Fibroblast of skin of right biceps (primary cell): ENCODE measurements at regions not wholly inside any gene's neighbourhood (a gene's known extent, or its start where the extent isn't known, plus 50 kb on each side); places are given as distances from the start of the nearest gene placed in this dataset.
"Not testable (repeated sequence)": the region's sequence is repeated elsewhere in the genome, so short reads cannot be mapped to it uniquely, and the experiment has no call there.

Experiments
- DNase-seq: peaks from one replicate; pipeline ENCODE4 v3.0.0-alpha.2; 2013

DNA sequence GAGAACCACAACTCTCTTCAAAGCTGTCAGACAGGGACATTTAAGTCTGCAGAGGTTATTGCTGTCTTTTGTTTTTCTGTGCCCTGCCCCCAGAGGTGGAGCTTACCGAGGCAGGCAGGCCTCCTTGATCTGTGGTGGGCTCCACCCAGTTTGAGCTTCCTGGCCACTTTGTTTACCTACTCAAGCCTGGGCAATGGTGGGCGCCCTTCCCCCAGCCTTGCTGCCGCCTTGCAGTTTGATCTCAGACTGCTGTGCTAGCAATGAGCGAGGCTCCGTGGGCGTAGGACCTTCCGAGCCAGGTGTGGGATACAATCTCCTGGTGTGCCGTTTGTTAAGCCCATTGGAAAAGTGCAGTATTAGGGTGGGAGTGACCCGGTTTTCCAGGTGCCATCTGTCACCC is 822.1 kb downstream of the KCNMA1 start:
- not testable (repeated sequence) for DNase-seq

DNA sequence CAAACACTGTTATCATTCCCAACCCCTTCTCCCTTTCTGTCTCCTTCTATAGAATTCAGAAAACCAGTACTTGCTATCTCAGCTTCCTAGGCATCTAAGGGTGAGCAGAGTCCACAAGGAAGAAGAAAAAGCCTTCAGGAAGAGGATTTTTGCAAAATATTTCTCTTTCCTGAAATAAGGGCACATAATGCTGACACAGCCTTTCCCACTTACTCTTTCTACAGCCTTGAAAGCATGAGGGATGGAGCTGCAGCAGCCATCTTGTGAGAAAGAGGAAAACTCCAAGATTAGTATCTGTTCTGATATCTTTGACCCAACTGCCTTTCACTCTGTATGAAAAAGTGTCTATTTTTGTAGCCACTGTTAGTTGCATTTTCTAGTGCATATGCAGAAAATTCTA is 826.2 kb downstream of the KCNMA1 start:
- no peak for DNase-seq

DNA sequence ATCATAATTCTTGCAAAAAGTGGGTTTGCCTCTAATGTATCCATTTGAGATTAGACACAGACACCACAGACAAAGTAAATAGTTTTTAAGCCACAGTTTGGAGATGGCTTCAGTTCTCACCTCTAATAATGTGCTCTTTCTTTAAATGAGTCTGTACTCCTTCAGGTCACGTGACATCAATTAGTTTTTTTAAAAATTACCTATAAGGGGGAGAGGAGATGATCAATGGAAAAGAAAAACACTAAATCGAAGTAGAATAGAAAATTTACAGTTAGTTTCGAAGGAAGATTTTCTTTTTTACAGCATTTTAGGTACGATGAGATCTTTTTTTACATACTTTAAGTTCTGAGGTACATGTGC is 849.2 kb downstream of the KCNMA1 start:
- no peak for DNase-seq

DNA sequence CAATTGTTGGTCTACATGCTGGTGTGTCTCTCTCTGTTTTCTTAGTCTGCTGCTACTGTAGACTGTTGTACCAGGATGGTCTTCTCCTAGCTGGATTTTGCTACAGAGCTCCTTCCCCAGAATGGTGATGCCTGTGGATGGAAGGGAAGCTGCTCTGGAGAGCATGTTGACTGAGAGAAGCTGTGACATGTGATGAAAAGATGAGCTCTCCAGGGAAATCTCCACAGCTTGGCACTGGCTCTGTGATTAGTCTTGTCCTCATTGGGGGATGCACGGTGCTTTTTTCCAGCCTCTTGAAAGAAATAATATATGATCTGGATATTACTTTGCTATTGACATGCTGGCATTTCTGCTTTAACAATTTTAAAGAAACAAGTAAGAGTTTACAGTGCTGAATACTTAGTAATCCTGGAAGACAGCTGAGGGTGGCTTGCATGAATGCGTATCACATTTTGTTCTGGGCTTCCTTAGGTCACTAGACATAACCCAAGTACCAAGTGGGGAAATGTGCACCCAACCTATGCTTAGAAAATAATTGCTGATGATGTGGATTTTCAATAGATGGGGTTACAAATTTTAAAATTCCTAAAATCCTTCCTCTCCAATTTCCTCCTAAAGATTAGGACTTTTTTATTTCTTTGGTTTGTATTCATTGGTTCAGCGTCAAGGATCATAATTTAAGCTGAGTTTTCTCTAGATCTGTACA is 849.7 kb downstream of the KCNMA1 start:
- DNase-seq = no peak

DNA sequence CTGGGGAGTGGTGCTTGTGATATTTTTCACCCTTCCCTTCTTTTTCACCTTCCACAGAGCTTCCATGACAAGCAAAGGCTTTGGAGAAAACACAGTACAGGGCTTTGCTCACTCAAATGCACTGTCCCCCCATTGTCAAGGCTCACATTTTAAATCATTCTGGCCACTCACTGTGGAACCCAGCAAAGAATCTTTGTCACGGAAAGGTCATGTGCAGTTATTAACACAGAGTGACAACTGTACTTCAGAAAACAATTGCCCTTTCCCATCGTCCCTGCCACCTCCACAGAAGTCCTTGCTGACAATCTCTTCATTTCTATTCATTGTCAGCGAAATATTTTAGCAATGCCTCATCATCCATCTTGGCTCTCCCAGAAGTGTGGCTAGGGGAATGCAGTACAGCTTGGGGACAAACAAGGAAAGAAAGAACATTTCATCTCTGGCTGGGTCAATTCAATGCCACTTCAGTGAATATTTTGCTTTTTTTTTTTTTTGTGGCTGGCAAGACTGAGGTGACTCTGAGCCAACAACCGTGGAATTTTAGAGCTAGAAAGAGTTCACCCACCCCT is 851.0 kb downstream of the KCNMA1 start:
- peak; percentile 22 for DNase-seq

DNA sequence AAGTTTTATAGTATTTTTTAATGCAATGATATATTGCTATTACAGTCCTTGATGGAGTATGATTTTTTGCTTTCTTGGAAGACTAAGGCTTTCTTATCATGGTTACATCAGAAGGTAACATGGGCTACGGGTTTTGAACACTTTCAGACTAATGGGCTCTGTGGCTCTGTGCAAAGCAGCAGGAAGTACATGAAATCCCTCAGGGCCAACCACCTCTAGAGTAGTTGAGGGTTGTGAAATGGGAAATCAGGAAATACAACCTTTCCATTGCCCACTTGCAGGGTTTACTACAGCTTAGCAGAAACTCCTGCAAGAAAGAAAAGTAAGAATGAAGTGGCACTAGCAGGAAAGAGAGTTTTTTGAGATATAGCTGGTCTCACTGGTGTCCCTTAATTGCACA is 853.5 kb downstream of the KCNMA1 start:
- DNase-seq = no peak

DNA sequence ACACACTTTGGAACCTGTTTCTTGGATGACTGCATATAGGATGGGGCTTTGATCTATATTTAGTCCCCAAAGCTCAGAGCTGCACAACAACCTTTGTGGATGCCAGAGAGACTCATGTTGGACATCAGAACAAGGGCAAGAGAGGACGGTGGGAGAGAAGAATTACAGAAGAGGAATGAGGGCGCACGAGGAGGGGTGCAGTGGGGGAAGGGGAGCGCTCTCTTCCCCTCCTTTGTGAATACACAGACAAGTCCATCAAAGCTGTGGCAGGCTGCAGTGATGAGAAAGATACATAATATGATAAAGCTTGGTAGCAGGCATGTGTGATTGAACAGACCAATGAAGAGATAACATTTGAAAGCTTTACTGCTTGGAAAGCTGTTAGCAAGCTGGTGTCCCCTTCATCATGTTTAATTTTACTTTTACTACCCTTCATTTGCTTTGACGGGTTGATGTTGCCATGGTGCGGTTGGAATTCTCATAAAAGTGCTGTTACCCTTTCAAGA is 857.8 kb downstream of the KCNMA1 start:
- no peak for DNase-seq

DNA sequence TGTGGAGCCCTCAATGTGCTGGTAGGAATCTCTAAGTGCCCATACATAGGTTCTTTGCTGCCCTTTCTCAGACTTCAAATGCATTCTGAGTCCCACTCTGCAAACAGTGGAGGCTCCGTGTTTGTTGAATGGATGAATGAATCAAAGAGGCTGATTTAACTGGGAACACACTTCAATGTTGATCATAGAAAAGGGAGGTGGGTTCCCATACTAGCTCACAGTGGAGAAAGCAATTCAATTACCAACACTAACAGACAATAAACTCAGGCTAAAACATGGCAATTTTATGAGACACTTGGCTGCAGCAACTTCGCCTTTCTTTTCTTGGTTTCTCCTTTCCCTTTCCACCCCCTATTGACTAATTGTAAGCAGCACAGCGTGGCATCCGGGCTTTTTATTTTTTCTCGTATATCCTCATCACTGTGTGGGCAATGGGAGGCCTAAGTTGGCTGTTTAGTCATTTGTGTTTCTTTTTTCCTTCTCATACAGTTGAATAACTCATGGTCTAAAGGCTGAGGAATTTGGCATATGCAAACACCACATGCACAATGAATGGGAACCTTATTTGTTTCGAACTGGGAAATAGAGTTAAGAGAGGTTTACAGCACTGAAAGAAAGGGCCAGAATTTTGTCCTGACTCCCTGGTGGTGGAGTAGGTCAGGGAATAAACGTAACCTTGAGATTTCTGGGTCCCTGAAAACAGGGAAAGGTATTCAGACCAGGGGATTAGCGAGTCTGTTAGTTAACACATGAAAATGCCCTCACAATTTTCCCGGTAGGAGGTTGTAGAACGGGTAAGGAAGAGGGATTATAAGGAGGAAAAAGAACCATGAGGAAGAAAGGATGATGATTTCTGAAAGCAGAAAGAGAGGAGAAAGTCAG is 858.5 kb downstream of the KCNMA1 start:
- peak; percentile 66 for DNase-seq

DNA sequence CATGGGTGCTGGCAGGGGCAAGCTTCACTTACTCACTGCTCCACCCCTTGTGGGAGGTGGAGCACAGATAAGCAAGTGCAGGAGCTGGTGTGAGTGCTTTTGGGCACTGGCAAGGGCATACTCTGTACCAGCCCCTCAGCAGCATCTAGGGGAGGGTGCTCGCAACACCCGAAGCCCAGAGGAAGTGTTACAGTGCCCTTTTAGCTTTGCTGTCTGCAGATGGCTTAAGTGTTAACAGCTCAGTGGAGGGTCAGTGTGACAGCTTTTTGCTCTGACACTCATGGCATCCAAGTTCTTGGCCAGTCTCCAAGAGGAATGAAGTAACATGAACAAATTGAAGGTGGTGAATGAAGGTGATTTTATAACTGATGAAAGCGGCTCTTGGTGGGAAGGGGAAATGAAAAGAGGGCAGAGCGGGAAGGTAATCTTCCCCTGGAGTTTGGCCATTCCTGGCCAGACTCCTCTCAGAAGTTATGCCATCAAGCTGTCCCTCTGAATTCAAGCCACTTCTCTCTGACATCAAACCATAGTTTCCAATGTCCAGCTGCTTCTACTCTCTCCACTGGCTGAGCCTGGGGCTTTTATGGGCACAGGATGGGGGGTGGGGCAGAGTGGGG is 862.5 kb downstream of the KCNMA1 start:
- no peak for DNase-seq

DNA sequence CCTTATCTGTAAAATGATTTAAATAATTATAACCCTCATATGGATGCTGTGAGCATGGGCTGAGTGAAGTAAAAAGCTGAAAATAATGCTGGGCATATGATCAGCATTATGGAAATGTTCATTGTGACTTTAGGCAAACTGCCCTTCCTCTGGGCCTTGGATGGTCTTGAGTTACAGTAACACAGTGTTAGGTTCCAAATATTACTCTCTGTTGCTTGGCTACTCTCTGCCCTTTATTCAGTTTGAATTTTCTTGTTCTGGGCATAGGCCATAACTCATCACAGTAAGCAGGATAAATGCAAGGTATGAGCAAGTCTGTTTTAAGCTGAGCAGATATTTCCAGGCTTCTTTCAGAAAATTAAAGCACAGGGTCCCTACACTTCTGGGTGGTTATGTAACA is 868.0 kb downstream of the KCNMA1 start:
- no peak for DNase-seq

DNA sequence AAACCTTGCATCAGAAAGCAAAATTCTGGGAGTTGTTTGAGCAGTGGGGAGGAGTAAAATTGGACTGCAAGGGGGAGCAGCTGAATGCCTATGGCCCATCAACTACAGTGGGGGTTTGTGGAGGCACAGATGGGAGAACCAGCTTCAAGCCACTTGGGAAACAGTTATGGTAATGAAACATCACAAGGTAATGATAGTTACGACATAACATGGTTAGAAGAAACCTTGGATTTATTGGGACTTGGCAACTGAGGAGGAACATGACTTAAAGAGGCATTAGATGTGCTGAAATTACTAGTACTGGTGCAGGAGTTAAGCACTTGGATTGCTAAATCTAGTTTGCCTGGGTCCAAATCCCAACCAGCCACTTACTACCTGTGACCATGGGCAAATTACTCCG is 868.4 kb downstream of the KCNMA1 start:
- peak; percentile 1 for DNase-seq

DNA sequence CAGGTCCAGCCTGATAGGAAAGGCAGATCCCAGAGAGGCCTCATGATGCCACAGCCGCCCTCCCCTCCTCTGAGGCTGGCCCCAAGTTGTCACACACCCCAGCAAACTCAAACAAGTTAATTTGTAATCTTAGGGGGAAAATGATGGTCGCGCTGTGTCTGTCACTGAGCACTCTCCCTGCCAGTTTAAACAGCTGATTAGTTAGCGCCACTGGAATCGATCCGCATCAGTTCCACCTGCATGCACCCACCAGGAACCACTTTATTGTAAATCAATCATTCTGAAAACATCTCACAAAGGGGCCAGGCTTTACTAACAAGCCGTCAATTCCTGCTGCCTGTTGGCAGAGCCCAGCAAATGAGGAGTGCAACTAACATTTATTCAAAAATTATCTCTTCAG is 870.9 kb downstream of the KCNMA1 start:
- DNase-seq = no peak

DNA sequence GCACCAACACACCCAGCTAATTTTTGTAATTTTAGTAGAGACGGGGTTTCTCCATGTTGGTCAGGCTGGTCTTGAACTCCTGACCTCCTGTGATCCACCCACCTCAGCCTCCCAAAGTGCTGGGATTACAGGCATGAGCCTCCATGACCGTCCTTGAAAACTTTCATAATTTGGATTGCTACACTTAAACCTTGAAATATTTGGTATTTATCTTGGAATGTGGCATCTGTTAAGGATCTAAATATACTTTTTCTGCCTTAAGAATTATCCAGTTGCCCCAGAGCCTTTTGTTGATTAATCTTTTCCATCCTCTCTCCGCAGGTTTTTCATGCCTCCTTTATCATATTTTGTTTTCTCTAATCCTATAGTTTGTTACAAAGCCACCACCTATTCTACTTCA is 872.7 kb downstream of the KCNMA1 start:
- not testable (repeated sequence) for DNase-seq

DNA sequence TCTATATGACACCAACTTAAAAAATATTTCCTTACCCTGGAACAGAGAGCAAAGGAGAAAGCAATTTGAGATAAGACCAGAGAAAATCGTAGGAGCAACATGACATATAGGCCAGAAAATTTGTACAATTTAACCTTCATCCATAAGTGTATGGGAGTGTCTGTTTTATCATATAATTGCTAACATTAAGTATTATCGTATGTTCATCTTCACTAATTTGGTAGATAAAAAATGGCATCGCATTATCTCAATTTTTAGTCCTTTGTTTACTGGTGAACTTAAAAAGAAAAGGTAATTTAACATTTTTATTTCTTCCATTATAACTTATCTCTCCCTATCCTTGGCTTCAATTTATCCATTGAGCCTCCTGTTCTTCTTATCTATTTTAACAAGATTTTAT is 873.4 kb downstream of the KCNMA1 start:
- no peak for DNase-seq

DNA sequence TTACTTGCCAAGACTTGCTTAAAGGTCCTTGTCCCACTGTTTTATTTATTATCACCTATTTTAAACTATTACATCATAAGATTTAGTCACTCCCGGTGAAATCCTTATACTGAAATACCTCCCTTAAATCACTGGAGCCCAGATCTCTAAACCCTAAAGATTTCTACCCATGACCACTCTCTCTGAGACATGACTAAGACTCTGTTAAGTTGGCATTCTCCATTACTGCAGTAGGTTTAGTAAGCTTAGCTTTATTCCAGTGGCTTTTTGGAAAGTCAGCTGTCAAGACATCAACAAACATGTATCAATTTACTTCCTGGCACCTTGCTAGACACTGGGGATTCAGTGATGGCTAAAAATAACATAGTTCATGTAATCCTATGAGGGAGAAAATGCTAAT is 874.2 kb downstream of the KCNMA1 start:
- DNase-seq = no peak

DNA sequence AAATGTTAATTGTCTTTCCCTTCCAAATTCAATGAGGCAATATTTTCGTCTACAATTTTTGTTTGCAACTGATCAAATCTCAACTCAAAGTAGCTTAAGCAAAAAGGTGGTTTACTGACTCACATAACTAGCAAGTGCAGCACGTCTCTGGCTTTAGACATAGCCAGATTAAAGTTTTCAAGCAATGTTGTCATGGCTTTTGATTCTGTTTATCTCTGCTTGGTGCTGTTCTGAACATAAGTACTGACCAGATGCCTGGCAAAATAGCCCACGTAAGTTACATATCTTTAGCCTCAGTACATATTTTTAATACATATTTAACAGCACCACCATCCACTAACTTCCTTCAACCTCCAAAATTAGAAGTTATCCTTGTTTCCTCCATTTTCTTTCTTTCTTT is 877.9 kb downstream of the KCNMA1 start:
- no peak for DNase-seq

DNA sequence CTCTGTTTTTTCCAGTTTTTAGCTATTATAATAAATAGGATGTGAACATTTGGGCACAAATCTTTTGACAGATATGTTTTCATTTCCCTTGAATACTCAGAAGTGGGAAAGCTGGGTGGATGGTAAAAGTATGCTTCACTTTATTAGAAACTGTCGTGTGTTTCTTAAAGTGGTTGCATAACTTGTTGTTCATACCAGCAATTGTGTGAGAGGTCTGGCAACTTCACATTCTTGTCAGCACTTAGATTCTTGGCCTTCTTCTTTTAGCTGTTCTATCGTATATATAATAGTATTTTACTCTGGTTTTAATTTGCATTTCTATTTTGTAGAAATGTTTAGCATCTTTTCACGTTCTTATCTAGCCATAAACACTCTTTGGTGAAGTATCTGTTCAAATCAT is 894.4 kb downstream of the KCNMA1 start:
- no peak for DNase-seq

DNA sequence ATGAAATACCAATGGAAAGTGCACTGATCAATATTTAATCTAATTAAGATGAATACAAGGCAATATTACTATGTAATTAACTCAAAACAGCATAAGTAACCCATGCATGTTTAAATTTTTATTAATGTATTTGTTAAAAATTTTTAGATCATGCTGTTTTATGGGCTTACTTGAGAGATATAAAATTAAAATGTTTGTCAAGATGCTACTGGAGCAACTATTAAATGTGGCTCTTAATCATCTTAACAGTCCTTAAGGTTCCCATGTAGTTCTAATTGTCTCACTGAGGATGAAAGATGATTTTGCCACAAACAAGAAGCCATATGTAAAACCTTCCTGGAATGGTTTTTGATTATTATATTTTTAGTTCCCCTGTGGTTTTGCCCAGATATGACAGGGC is 897.1 kb downstream of the KCNMA1 start:
- DNase-seq = no peak

DNA sequence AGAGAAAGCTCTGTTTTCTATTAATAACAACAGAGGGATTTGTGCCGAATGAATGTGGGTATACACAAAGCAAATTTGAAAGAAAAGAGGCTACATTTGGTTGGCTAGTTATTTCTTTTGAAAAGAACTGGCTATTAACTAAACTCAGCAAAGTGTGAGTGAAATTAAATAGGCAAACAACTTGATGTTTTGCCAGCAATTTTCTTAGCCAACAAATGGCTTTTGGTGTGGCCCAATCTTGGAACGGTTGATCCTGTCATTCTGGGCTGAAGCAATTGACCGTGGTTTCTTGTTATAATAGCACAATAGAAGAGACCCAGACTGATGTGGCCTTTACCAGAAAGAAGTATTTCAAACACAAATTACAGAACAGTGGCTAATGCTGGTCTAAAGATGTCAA is 898.6 kb downstream of the KCNMA1 start:
- no peak for DNase-seq

DNA sequence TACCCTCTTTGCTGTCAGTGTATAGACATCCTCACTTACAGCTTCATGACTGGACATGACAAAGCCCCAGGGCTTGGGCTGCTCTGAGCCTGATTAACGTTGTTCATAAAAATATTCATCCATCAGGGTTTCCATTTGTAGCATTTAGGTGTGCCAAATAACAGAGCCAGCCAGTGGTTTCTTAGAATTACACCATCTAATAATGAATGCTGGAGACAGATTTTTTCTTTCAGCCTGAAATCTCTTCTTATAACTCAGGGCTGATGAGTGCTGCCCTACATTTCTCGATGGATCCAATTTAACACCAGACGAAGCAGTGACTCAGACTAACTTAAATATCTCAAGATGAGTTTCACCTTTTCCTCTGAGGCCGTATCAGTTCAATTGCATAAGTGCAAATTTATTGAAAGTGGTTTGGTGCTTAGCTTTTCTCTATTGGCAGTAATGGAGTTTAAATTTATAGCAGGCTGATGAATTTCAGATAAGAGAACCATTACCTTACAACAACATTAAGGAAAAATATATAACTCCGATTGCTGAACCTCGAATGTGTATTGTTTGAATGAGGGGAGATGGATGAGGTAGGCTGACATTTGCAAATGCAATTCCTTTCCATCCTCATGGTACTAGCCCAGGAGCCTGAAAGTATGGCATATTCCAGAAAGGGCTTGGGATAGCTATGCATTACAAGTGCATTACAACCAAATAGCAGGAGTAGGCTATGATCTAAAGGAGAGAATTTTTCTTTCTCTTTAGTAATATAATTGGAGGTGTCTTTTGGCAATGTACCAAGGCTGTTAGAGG is 900.6 kb downstream of the KCNMA1 start:
- DNase-seq = peak; percentile 36

DNA sequence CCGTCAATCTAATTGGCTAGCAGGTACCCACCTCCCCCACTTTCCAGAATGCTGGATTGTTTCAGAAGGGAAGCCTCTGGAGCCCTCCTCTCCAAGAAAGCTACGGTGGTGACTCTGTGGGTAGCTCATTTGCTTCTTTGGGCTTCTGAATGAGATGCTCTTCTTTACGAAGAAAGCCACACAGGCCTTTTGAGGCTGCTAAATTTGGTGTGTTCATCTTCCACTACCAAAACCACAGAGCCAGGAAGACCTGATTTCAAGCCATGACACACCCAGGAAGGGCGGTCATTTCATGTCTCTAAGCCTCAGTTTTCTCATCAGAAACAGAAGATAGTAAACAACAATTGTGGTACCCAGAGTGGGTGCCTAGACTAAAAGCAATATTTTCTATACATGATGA is 901.2 kb downstream of the KCNMA1 start:
- no peak for DNase-seq

DNA sequence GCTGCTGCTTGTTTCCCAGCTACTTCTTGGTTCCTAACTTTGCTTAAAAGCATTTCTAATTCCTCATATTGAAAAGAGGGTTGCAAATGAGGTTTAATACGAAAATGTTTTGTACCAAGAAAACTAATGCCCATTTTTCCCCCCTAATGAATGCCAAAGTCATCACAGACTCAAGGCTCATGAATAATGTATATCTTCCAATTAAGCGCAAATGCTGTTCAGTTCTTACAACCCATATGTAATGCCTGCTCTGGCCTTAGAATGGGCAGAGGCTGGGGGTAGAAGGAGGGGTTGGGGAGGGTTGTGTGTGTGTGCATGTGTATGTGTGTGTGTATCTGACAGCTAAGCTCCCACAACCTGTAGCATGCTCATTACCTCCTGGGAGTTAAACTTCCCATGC is 901.7 kb downstream of the KCNMA1 start:
- DNase-seq = no peak
